GM23338 (cell line): ENCODE measurements at regions not wholly inside any gene's neighbourhood (a gene's known extent, or its start where the extent isn't known, plus 50 kb on each side); places are given as distances from the start of the nearest gene placed in this dataset.

ENCODE experiments used
- ATAC-seq: fragments of 200-7000 bp; cut with Tn5 transposase; 3 replicates; pipeline ENCODE4 v1.9.1; 2020
- DNase-seq: peaks from one replicate; pipeline ENCODE4 v3.0.0-alpha.2; 2015; ENCODE audit warnings: low spot score
- H2AFZ ChIP-seq: fragments of 200-600 bp; sonication (generic); 2 replicates; pipeline ENCODE4 v1.8.0; 2016; ENCODE audit warnings: antibody characterized with exemption, mild to moderate bottlenecking, moderate library complexity
- H3F3A ChIP-seq: fragments of 200-600 bp; sonication (generic); replicated peaks from 2 replicates; pipeline ENCODE4 v1.8.0; 2017; ENCODE audit warnings: antibody characterized with exemption, mixed run types, low read depth
- H3K27ac ChIP-seq: fragments of 200-600 bp; sonication (generic); 2 replicates; pipeline ENCODE4 v1.6.1; 2016; ENCODE audit warnings: low read depth
- H3K27me3 ChIP-seq: fragments of 200-600 bp; sonication (generic); 2 replicates; pipeline ENCODE4 v1.8.0; 2016; ENCODE audit warnings: mild to moderate bottlenecking, mixed run types, moderate library complexity; ENCODE audit not compliant: insufficient read depth
- H3K36me3 ChIP-seq: fragments of 200-600 bp; sonication (generic); 2 replicates; pipeline ENCODE4 v1.8.0; 2016; ENCODE audit warnings: mild to moderate bottlenecking; ENCODE audit not compliant: insufficient read depth
- H3K4me1 ChIP-seq: fragments of 200-600 bp; sonication (generic); 2 replicates; pipeline ENCODE4 v1.8.0; 2016; ENCODE audit warnings: mild to moderate bottlenecking, moderate library complexity; ENCODE audit not compliant: insufficient read depth
- H3K4me2 ChIP-seq: fragments of 200-600 bp; sonication (generic); 2 replicates; pipeline ENCODE4 v1.7.1; 2017; ENCODE audit warnings: mixed run types
- H3K4me3 ChIP-seq: fragments of 200-600 bp; sonication (generic); 2 replicates; pipeline ENCODE4 v1.6.1; 2016; ENCODE audit warnings: mixed run types
- H3K79me2 ChIP-seq: fragments of 200-600 bp; sonication (generic); replicated peaks from 2 replicates; pipeline ENCODE4 v1.8.0; 2017; ENCODE audit warnings: mild to moderate bottlenecking; ENCODE audit not compliant: insufficient read depth
- H3K9me2 ChIP-seq: fragments of 200-600 bp; sonication (generic); 2 replicates; pipeline ENCODE4 v1.8.0; 2017; ENCODE audit not compliant: insufficient read depth
- H4K20me1 ChIP-seq: fragments of 200-600 bp; sonication (generic); replicated peaks from 2 replicates; pipeline ENCODE4 v1.8.0; 2017; ENCODE audit warnings: mild to moderate bottlenecking; ENCODE audit not compliant: insufficient read depth
- H3K27ac Mint-ChIP-seq: 2 replicates; pipeline ENCODE4 v1.8.0; 2020; ENCODE audit warnings: inconsistent platforms, mild to moderate bottlenecking, moderate library complexity, mixed read lengths
- H3K27me3 Mint-ChIP-seq: 3 replicates; pipeline ENCODE4 v1.8.0; 2022; ENCODE audit warnings: low read depth, mild to moderate bottlenecking, moderate library complexity, mixed read lengths, inconsistent platforms; ENCODE audit not compliant: insufficient read depth, poor library complexity
- H3K36me3 Mint-ChIP-seq: 3 replicates; pipeline ENCODE4 v1.8.0; 2021; ENCODE audit warnings: low read depth, mild to moderate bottlenecking, inconsistent platforms, moderate library complexity, mixed read lengths
- H3K4me1 Mint-ChIP-seq: 3 replicates; pipeline ENCODE4 v1.8.0; 2020; ENCODE audit warnings: mild to moderate bottlenecking, inconsistent platforms, mixed read lengths
- H3K4me3 Mint-ChIP-seq: 3 replicates; pipeline ENCODE4 v1.8.0; 2021; ENCODE audit warnings: moderate library complexity, mild to moderate bottlenecking, inconsistent platforms, mixed read lengths
- H3K9me3 Mint-ChIP-seq: 3 replicates; pipeline ENCODE4 v1.8.0; 2020; ENCODE audit warnings: moderate library complexity, mild to moderate bottlenecking, inconsistent platforms, mixed read lengths
- CREB1 ChIP-seq: fragments of 250-450 bp; sonication (Bioruptor Pico); IDR thresholded peaks from 2 replicates; pipeline ENCODE4 v1.5.0; 2020; ENCODE audit warnings: low read depth, mild to moderate bottlenecking, moderate library complexity
- EZH2 ChIP-seq: fragments of 200-600 bp; sonication (generic); IDR thresholded peaks from one replicate; pipeline ENCODE4 v1.8.0; 2017; ENCODE audit warnings: antibody characterized with exemption, mild to moderate bottlenecking, low read depth; ENCODE audit not compliant: unreplicated experiment
- EZH2phosphoT487 ChIP-seq: fragments of 200-600 bp; sonication (generic); IDR thresholded peaks from one replicate; pipeline ENCODE4 v1.8.1; 2018; ENCODE audit warnings: antibody characterized with exemption; ENCODE audit not compliant: unreplicated experiment
- JUNB ChIP-seq: IDR thresholded peaks from one replicate; pipeline ENCODE4 v1.6.1; 2016; ENCODE audit warnings: antibody characterized with exemption; ENCODE audit not compliant: unreplicated experiment
- NANOG ChIP-seq: IDR thresholded peaks from 2 replicates; pipeline ENCODE4 v1.6.1; 2016; ENCODE audit warnings: antibody characterized with exemption, borderline replicate concordance
- STAT1 ChIP-seq: IDR thresholded peaks from one replicate; pipeline ENCODE4 v1.6.1; 2016; ENCODE audit warnings: antibody characterized with exemption; ENCODE audit not compliant: unreplicated experiment
- ZNF114 ChIP-seq: fragments of 250-450 bp; sonication (Bioruptor Pico); IDR thresholded peaks from 2 replicates; pipeline ENCODE4 v1.5.0; 2020; ENCODE audit warnings: mild to moderate bottlenecking, moderate library complexity
- ZNF331 ChIP-seq: fragments of 250-450 bp; sonication (Bioruptor Pico); IDR thresholded peaks from 2 replicates; pipeline ENCODE4 v1.5.0; 2020; ENCODE audit warnings: low read depth, mild to moderate bottlenecking, moderate library complexity
- ZNF462 ChIP-seq: fragments of 250-450 bp; sonication (Bioruptor Pico); IDR thresholded peaks from 2 replicates; pipeline ENCODE4 v1.5.0; 2020; ENCODE audit warnings: mild to moderate bottlenecking, moderate library complexity

GRCh38 chr4:126233483-126233882 is 918.7 kb downstream of the FAT4 start:
- Histone ChIP-seq H3K4me1 (no peaks in the 10 kb centered on the region; the same call in 1 of the 2 replicates), H3F3A (no peaks in the 10 kb centered on the region), H3K79me2 (no peaks in the 10 kb centered on the region), H3K27ac (no peak overlapping the region), H3K36me3 (no peaks in the 10 kb centered on the region), H3K4me3 (no peak overlapping the region), H3K4me2 (no peak overlapping the region), H2AFZ (no peak overlapping the region), H3K9me2 (no peaks in the 10 kb centered on the region), H4K20me1 (no peaks in the 10 kb centered on the region), H3K27me3 (no peaks in the 10 kb centered on the region)
- TF ChIP-seq NANOG = no peak
- TF ChIP-seq STAT1 = no peak
- TF ChIP-seq CREB1 = no peak
- TF ChIP-seq EZH2phosphoT487 = no peak
- TF ChIP-seq JUNB = no peak
- no peak for TF ChIP-seq EZH2
- no peak for TF ChIP-seq ZNF114
- TF ChIP-seq ZNF462 (CRISPR knock-in tag) = no peak
- TF ChIP-seq ZNF331 (CRISPR knock-in tag) = no peak
- H3K27me3 Mint-ChIP-seq = no peaks in the 10 kb centered on the region
- H3K9me3 Mint-ChIP-seq = no peaks in the 10 kb centered on the region; the same call in 1 of the 3 replicates
- peaks cover 11% of the 10 kb centered on the region; the same call in 2 of the 3 replicates for H3K4me1 Mint-ChIP-seq
- ATAC-seq (no peak), DNase-seq (no peak)
- H3K4me3 Mint-ChIP-seq = no peak overlapping the region
- no peak overlapping the region for H3K27ac Mint-ChIP-seq
- H3K36me3 Mint-ChIP-seq = no peaks in the 10 kb centered on the region
